ENCODE measurements at regions not wholly inside any gene's neighbourhood (a gene's known extent, or its start where the extent isn't known, plus 50 kb on each side); places are given as distances from the start of the nearest gene placed in this dataset.

DNA sequence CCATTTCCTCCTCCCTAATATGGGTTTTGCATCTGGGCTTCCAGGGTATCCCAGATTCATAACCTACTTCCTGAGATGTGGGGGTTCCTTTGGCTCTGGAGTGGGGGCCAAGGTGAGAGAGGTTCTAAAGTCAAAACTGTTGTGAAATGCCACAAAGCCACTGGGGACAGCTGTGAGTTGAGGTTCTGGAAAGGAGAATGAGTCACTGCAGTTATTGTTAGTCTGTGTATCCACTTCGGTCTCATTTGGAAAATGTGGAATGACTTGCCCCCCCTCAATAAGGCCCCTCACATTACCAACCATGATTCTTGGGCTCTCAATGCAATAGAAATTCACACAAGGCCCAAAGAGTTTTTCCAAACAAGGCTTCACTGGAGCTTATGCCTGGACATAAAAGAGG lies 51.1 kb upstream of the LGALSL start:
- DNase-seq (ENCODE audit: low read depth in 2 of 2) = no peak

GRCh38 chr2:64403426-64403825 lies 50.5 kb upstream of the LGALSL start:
- DNase-seq (ENCODE audit: low read depth in 2 of 2) = no peak

DNA sequence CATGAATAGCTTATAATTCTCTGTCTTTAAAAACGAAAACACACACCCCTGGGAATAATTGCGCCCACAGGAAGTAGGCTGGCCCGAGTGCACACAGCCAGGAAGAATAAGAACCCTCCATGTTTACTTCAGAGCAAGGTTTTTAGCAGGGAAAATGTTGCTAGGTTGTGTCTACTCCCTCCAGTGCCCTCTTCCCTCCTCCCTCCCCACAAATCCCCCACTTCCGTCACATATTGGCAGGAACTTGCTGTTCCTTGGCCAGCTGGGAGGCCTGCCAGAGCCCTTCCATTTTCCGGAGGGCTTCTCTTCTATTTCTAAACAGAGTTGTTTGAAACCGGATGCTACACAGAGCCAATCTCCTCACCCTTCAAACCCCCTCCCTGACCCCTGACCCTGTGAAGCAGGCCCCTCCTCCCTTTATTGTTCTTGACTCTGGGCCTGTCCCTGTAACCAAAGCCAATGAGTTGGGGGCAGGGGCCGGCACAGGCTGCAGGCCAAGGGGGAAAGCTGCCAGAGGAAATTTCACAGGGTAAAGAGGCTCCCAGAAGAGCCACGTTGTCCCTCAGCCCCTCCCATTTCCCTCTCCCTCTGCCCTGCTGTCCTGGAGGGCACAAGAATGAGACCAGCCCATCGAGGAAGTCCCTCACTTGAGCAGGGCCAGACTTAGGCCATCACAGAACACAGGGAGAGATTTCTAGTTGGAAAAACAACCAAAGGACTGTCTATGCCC lies 49.8 kb upstream of the LGALSL start:
- DNase-seq (ENCODE audit: low read depth in 2 of 2) = no peak

Data from stimulated activated CD4-positive, alpha-beta T cell treated with anti-CD3 and anti-CD28 coated beads, Interleukin-1b, Interleukin-23, amount 100 ng/mL, for 4 hours (primary cell).